GM10266 (cell line): ENCODE measurements at regions not wholly inside any gene's neighbourhood (a gene's known extent, or its start where the extent isn't known, plus 50 kb on each side); places are given as distances from the start of the nearest gene placed in this dataset.

Source experiments
- DNase-seq: peaks from one replicate; pipeline ENCODE4 v3.0.0; 2012; ENCODE audit errors: extremely low spot score
- TF ChIP-seq, protein P1 (sequence below): IDR thresholded peaks from 2 replicates; pipeline ENCODE4 v1.5.1; 2012; ENCODE audit warnings: mild to moderate bottlenecking, low read depth; ENCODE audit not compliant: control insufficient read depth, insufficient read depth; ENCODE audit errors: missing control alignments

DNA sequence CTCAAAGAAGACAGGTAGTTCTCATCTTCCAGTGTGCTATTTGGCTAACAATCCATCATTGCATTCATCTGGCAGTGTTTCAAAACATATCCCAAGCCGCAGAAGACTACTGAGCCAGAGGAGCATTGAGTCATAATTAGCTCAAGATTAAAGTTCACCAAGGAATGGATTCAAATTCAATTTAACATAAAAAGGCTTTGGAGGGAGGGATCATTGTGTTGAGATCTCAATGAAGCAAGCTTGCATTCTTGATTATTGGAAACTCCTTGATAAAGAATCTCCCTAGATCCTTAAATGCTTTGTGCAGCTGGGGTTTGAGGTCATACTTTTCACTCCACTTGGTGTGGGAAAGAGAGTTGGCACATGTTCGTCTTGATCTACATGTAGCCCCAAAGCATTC is 142.8 kb upstream of the SEMA3A start:
- DNase-seq: no peak
- TF ChIP-seq, protein P1, sequence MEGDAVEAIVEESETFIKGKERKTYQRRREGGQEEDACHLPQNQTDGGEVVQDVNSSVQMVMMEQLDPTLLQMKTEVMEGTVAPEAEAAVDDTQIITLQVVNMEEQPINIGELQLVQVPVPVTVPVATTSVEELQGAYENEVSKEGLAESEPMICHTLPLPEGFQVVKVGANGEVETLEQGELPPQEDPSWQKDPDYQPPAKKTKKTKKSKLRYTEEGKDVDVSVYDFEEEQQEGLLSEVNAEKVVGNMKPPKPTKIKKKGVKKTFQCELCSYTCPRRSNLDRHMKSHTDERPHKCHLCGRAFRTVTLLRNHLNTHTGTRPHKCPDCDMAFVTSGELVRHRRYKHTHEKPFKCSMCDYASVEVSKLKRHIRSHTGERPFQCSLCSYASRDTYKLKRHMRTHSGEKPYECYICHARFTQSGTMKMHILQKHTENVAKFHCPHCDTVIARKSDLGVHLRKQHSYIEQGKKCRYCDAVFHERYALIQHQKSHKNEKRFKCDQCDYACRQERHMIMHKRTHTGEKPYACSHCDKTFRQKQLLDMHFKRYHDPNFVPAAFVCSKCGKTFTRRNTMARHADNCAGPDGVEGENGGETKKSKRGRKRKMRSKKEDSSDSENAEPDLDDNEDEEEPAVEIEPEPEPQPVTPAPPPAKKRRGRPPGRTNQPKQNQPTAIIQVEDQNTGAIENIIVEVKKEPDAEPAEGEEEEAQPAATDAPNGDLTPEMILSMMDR: no peak

DNA sequence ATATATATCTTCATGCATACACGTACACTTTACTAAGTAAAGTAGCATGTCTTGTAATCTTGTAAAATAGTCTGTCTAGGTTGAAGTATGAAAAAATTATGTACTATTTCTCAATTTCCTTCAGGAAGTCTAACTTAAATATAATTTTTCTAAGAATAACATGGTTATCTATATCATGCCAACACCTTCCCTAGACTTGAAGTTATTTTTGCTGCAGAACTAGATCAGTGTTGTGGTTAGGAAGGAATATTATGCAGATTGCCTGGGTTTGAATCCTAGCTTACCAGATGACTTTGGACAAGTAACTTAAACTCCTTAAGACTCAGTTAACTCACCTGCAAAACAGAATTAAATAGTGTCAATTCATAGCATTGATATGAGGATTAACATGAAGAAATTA is 142.2 kb upstream of the SEMA3A start:
- no peak for DNase-seq

DNA sequence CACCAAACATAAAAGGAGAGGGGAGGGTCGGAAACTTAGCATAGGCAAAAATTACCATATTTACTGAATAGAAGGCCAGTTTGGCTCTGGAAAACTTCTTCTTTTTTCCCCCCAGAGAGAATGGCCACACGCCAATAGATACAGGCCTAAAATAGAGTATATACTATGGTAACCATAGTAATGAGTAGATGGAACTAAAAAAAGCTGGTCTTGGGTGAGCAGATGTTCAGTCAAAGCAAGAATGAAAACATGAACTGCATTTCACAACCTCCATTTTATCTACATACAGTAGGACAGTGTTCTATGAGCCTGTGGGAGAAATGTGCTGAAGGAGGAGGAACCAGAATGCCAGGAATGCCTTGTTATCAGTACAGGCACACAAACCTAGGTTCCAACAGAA is 141.7 kb upstream of the SEMA3A start:
- TF ChIP-seq, protein P1: no peak
- DNase-seq: peak; percentile 26

More for the DNA sequence above, 142.2 kb upstream of the SEMA3A start:
- TF ChIP-seq, protein P1: no peak

DNA sequence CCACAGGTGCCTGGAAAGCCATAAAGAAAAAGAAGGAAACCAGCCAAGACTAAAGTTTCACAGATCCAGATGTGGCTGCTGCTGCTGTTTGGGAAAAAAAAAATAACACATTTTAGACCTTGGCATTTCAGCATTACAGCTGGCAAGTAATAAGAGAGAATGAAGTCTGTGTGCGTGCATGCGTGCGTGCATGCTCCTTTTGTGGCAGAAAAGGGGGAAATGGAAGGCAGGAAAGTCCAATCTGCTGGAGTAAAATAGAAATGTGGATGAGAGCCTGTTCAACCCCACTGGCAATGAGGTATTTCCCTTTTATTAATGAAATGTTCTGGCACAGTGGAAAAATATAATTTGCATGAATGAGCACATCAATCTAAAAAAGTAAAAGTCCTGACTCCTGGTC is 137.0 kb upstream of the SEMA3A start:
- no peak for DNase-seq
- TF ChIP-seq, protein P1: no peak

DNA sequence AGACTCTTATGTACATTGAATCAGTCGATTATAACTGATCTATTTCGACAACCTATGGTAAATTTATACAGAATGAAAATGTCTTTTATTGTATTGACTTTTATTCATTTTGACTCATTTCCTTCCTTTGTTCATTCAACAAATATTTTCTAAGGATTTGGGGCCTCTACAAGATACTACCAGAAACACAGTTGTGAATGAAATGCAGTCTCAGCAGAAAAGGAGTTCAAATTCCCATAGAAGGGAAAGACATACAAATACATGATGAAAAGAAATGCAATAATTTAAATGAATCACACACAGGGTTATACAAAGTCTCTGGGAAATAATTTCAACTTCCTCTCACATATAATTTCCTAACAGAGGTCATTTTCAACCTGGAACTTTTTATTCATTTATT is 134.0 kb upstream of the SEMA3A start:
- no peak for DNase-seq
- TF ChIP-seq, protein P1: no peak

DNA sequence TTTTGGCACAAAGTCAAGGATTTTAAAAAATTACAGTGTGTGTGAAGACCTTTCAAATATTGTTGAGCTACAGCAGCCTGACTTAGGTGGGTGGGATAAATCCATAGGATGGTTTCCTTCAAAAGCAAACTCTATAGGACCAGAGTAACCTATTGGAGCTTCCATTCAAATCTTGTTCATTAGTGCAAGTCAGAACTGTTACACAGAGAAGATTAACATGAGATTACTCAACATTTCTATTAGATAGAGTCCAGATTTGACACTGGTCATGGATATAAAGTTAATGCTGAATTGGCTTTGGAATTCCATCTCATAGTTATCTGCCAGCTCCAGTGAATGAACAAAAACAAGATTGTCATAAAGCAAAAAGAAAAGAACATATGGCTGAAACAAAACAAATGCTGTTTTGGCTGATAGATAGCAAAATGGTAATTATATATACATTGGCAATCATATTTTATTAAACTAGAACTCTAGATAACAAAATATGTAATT is 129.6 kb upstream of the SEMA3A start:
- TF ChIP-seq, protein P1: no peak
- no peak for DNase-seq

DNA sequence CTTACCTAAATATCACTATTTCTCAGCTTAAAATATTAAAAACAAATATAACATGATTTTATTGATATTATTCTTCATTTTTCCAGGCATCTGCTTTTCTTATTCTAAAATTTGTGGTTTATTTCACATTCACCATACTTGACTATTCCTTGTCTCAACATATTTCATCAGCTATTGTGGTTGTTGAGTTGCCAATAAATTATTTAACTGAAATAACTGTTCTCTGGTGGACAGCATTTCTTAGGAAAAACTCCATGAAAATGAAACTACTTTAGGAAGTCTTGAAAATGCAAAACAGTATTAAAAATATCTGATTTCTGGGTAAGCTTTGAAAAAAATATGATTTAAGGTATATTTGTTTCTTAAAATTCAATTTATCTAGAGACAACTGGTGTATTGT is 122.9 kb upstream of the SEMA3A start:
- no peak for DNase-seq
- TF ChIP-seq, protein P1: no peak
